GM21786 (cell line): ENCODE measurements at regions not wholly inside any gene's neighbourhood (a gene's known extent, or its start where the extent isn't known, plus 50 kb on each side); places are given as distances from the start of the nearest gene placed in this dataset.
"Not testable (repeated sequence)": the region's sequence is repeated elsewhere in the genome, so short reads cannot be mapped to it uniquely, and the experiment has no call there.

Source experiments
- ATAC-seq: cut with Tn5 transposase; IDR thresholded peaks from one replicate; pipeline ENCODE4 v1.9.1; 2021; ENCODE audit not compliant: unreplicated experiment

DNA sequence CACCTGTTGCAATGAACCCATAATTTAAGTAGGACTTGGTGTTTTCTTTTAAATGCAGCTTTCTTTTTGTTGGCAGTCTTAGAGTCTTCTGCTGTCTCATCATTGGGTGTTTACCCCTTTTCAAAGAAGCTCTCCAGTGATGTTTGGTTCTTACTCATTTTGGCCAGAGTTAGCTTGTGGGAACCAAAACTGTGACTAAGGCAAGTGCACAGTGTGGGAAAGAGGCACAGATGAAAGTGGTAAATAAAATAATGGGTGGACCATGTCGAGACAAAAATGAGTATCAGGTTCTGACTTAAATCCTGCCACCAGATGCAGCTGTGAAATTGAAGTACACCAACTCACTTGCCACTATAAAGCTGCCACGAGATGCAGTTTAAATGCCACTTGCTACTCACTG is 615.4 kb upstream of the MIS18BP1 start:
- peak; percentile 69 for ATAC-seq

GRCh38 chr14:45867046-45867894 is 614.3 kb upstream of the MIS18BP1 start:
- peak; percentile 57 for ATAC-seq

- no peak for ATAC-seq
These were observed 585.6 kb upstream of the MIS18BP1 start for GRCh38 chr14:45838597-45838996.

GRCh38 chr14:45819107-45819506 is 566.1 kb upstream of the MIS18BP1 start:
- ATAC-seq = no peak

DNA sequence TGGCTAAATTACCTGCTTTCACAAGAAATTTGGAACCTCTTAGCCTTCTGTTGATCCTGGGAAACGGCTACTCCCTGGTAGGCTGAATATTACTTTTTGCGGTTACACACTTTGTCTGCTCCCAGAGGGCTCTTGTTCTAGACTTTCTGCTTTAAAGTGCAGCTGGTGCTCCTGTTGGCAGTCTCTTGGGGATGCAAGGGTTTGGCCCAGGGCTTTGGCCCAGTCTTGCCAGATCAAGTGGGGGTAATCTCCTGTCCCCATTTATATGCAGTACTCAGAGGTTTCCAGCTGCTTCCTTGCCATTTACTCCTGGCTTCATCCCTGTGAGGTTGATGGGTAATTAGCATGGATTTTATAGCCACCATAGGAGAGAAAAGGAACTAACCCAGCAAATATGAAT is 558.2 kb upstream of the MIS18BP1 start:
- no peak for ATAC-seq

DNA sequence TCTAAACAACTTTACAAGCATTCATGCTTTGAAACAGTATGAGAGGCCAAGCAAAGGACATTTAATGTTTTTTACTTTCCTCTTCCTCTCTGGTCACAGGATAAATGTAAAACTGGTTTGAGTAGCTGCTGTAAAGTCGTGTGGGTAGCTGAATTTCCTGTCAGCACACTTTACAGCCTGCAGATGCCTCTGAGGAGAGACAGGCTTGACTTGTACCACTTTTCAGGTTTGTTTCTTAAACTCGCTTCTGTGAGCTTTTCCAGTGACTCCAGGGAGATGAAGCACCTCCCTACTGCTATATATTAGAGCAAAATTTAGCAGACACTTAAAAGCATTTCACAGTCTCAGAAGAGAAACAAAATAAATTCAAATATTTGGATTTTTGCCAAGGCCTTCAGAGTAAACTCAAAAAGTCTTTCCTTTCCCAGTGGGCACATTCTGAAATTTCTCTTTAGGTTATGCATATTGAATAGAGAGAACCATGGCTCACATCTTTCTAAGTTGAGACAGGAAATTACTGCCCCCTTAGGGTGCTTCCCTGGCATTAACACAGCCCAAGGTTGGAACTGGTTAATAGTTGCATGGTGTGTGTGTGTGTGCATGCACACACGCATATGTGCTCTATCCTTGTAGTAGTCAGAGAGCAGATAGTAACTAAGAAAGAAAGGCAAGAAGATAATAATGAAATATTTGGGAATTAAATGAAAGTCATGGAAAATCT is 557.3 kb upstream of the MIS18BP1 start:
- peak; percentile 60 for ATAC-seq

- no peak for ATAC-seq
These were observed 554.3 kb upstream of the MIS18BP1 start for GRCh38 chr14:45807178-45807899.

GRCh38 chr14:45799511-45799910 is 546.5 kb upstream of the MIS18BP1 start:
- no peak for ATAC-seq

- no peak for ATAC-seq
These were observed 545.7 kb upstream of the MIS18BP1 start for GRCh38 chr14:45798659-45799058.

GRCh38 chr14:45796006-45796405 is 543.0 kb upstream of the MIS18BP1 start:
- ATAC-seq = not testable (repeated sequence)

DNA sequence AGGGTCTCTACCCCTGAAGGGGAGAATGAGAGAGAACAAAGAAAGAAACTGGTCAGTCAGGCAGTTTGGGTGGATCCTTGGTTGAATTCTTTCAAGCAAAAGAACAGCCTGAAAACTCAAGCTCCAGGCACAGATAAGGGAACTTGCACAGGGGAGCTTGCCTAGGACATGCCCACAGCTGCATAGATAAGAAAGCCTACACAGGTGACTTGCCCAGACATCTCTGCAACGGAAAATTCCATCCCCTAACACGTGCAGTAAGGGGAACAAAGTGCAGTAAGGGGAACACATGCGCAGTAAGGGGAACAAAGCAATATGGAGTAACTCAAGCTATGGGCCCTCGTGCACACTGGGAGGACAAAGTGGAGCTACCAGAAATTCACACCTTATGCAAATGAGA is 540.1 kb upstream of the MIS18BP1 start:
- ATAC-seq = no peak

- no peak for ATAC-seq
These were observed 537.3 kb upstream of the MIS18BP1 start for GRCh38 chr14:45790293-45790692.

DNA sequence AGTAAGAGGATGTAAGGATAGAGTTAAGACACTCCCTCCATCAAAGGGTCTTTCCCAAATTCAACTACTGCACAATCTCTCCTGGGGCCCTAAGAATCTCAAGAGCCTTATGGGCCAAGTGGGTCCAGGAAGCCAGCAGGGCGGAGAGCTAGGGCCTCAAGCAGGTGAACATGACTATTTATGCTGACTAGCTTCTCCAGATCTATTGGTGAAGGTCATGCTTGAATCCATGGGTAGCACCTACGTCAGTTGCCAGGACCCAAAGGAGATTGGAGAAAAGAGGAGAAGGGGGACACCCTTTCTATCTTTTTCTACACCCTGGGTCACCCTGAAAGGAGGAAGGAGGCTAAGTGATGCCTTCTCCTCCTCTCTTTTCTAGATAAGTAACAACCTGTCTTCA is 534.2 kb upstream of the MIS18BP1 start:
- no peak for ATAC-seq

DNA sequence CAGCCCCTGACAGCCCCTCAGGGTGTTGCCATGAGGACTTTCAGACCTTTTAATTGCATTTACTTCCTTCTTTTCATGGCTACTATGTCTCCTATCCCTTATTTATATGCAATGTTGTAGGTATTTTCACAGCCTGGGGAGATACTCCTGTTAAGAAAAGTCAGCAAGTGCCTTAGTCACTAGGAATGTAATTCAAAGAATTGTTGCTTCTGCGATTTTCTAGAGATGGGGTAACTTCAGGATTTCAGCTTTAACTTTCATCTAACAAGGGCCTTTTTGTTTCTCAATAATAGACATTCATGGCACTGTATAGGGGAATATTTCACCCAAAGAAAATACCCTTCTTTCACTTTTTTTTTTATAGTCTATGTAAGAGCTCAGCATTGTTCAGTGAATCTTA is 533.3 kb upstream of the MIS18BP1 start:
- no peak for ATAC-seq

GRCh38 chr14:45785240-45785639 is 532.2 kb upstream of the MIS18BP1 start:
- ATAC-seq = no peak

GRCh38 chr14:45766247-45766646 is 513.2 kb upstream of the MIS18BP1 start:
- no peak for ATAC-seq

- ATAC-seq = no peak
These were observed 504.7 kb upstream of the MIS18BP1 start for GRCh38 chr14:45757655-45758054.

GRCh38 chr14:45756412-45756811 is 503.4 kb upstream of the MIS18BP1 start:
- ATAC-seq = not testable (repeated sequence)

DNA sequence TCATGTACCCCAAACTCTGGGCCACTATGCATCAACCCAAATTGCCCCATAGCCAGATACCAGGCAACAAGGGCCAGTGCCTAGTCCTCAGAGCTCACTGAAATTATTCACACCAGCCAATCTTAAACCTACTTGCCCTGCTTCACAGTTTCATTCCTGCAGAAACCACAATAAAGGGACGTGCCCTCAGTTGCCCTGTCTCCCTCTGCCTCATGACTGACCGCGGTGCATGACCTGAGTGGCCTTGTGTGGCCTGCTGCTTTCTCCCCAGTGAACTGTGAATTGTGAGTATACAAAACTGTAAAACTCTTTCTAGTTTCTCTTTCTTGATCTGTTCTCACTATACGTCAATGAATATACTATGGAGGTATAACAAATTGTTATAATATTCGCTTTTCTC is 490.9 kb upstream of the MIS18BP1 start:
- ATAC-seq = no peak

DNA sequence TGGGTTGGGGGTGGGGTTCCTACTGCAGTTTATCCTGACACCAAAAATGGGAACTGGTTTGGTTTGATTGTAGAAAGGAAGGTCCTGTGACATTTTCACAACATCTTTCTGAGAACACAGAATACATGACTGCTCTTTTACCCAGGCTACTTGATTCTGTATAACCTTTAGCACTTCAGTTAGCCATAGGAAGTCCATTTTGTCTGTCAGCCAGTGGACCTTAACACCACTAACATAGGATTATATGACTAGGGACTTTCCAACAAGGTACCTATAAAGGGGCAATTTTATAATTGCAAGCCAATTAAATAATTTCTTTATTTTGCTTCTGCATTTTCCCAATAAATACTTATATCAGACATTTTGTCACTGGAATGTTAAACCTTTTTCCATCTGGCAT is 489.2 kb upstream of the MIS18BP1 start:
- no peak for ATAC-seq

- ATAC-seq = no peak
These were observed 475.6 kb upstream of the MIS18BP1 start for GRCh38 chr14:45728434-45729225.
